GM18508 (cell line): ENCODE measurements at regions not wholly inside any gene's neighbourhood (a gene's known extent, or its start where the extent isn't known, plus 50 kb on each side); places are given as distances from the start of the nearest gene placed in this dataset.

ENCODE experiments used
- ATAC-seq: cut with Tn5 transposase; IDR thresholded peaks from one replicate; pipeline ENCODE4 v1.9.1; 2021; ENCODE audit warnings: moderate number of reproducible peaks; ENCODE audit not compliant: insufficient read depth, unreplicated experiment

- no peak for ATAC-seq
Observed at GRCh38 chr9:26264709-26265601, 586.7 kb upstream of the TUSC1 start.

GRCh38 chr9:26263478-26263877 lies 585.2 kb upstream of the TUSC1 start:
- ATAC-seq, result no peak

- no peak for ATAC-seq
Observed at GRCh38 chr9:26262421-26263107, 584.3 kb upstream of the TUSC1 start.

- ATAC-seq, result no peak
Observed at GRCh38 chr9:26261503-26262330, 583.5 kb upstream of the TUSC1 start.

GRCh38 chr9:26260238-26260637 lies 582.0 kb upstream of the TUSC1 start:
- no peak for ATAC-seq

GRCh38 chr9:26247861-26248260 lies 569.6 kb upstream of the TUSC1 start:
- ATAC-seq, result no peak

- ATAC-seq, result no peak
Observed at GRCh38 chr9:26244661-26245451, 566.6 kb upstream of the TUSC1 start.

- ATAC-seq, result no peak
Observed at GRCh38 chr9:26243726-26244125, 565.5 kb upstream of the TUSC1 start.

GRCh38 chr9:26243029-26243697 lies 564.9 kb upstream of the TUSC1 start:
- ATAC-seq, result no peak

- no peak for ATAC-seq
Observed at GRCh38 chr9:26240020-26240419, 561.8 kb upstream of the TUSC1 start.

GRCh38 chr9:26237256-26237655 lies 559.0 kb upstream of the TUSC1 start:
- no peak for ATAC-seq

GRCh38 chr9:26234865-26235264 lies 556.6 kb upstream of the TUSC1 start:
- peak; percentile 45 for ATAC-seq

- no peak for ATAC-seq
Observed at GRCh38 chr9:26231391-26231790, 553.1 kb upstream of the TUSC1 start.

- ATAC-seq, result no peak
Observed at GRCh38 chr9:26229324-26230054, 551.2 kb upstream of the TUSC1 start.

GRCh38 chr9:26228273-26228672 lies 550.0 kb upstream of the TUSC1 start:
- ATAC-seq, result no peak

- no peak for ATAC-seq
Observed at GRCh38 chr9:26221290-26221689, 543.0 kb upstream of the TUSC1 start.

GRCh38 chr9:26220367-26220766 lies 542.1 kb upstream of the TUSC1 start:
- no peak for ATAC-seq

GRCh38 chr9:26219961-26220360 lies 541.7 kb upstream of the TUSC1 start:
- ATAC-seq, result no peak

- ATAC-seq, result no peak
Observed at GRCh38 chr9:26216702-26217101, 538.5 kb upstream of the TUSC1 start.
